Ishikawa (cell line): ENCODE measurements at regions not wholly inside any gene's neighbourhood (a gene's known extent, or its start where the extent isn't known, plus 50 kb on each side); places are given as distances from the start of the nearest gene placed in this dataset.

Experiments used
- CEBPB ChIP-seq: IDR thresholded peaks from 2 replicates; pipeline ENCODE4 v1.6.1; 2012
- EP300 ChIP-seq: IDR thresholded peaks from 2 replicates; pipeline ENCODE4 v1.6.1; 2012; ENCODE audit warnings: borderline replicate concordance
- FOXM1 ChIP-seq: IDR thresholded peaks from 2 replicates; pipeline ENCODE4 v1.6.1; 2012; ENCODE audit warnings: low read depth, borderline replicate concordance
- MAX ChIP-seq: IDR thresholded peaks from 2 replicates; pipeline ENCODE4 v1.6.1; 2012
- NFIC ChIP-seq: IDR thresholded peaks from 2 replicates; pipeline ENCODE4 v1.6.1; 2012
- RAD21 ChIP-seq: IDR thresholded peaks from 2 replicates; pipeline ENCODE4 v1.6.1; 2012; ENCODE audit warnings: low read depth
- REST ChIP-seq: IDR thresholded peaks from 2 replicates; pipeline ENCODE4 v1.6.1; 2012; ENCODE audit warnings: low read depth, mild to moderate bottlenecking
- TAF1 ChIP-seq: IDR thresholded peaks from 2 replicates; pipeline ENCODE4 v1.6.1; 2012; ENCODE audit warnings: low read depth, mild to moderate bottlenecking
- TEAD4 ChIP-seq: IDR thresholded peaks from 2 replicates; pipeline ENCODE4 v1.6.1; 2012
- USF1 ChIP-seq: IDR thresholded peaks from 2 replicates; pipeline ENCODE4 v1.6.1; 2012
- YY1 ChIP-seq: IDR thresholded peaks from 2 replicates; pipeline ENCODE4 v1.6.1; 2012; ENCODE audit warnings: low read depth
- ZBTB7A ChIP-seq: IDR thresholded peaks from 2 replicates; pipeline ENCODE4 v1.6.1; 2012; ENCODE audit warnings: low read depth

- TF ChIP-seq YY1, result no peak
- no peak for TF ChIP-seq EP300
- no peak for TF ChIP-seq MAX
- no peak for TF ChIP-seq USF1
These were observed 54.7 kb upstream of the PDE7B start for GRCh38 chr6:135796643-135797305.

- TF ChIP-seq CEBPB, result no peak
- TF ChIP-seq EP300, result no peak
- TF ChIP-seq YY1, result no peak
- TF ChIP-seq USF1, result no peak
- no peak for TF ChIP-seq RAD21
- TF ChIP-seq MAX, result no peak
- TF ChIP-seq TAF1, result no peak
- TF ChIP-seq ZBTB7A, result no peak
- no peak for TF ChIP-seq TEAD4
- no peak for TF ChIP-seq REST
- no peak for TF ChIP-seq FOXM1
- no peak for TF ChIP-seq NFIC
These were observed 54.1 kb upstream of the PDE7B start for GRCh38 chr6:135797361-135797760.

GRCh38 chr6:135798751-135799515, 52.6 kb upstream of the PDE7B start:
- TF ChIP-seq REST (no peak), TAF1 (no peak), EP300 (no peak), MAX (no peak)
